Stomach (tissue), 4 donors: ENCODE measurements at regions not wholly inside any gene's neighbourhood (a gene's known extent, or its start where the extent isn't known, plus 50 kb on each side); places are given as distances from the start of the nearest gene placed in this dataset.

Source experiments
- CTCF ChIP-seq, 7 experiments: fragments of 450-650 bp in 4 of 7; fragments of 200-600 bp in 3 of 7; sonication (generic) in 3 of 7; IDR thresholded peaks; one replicate each; pipeline ENCODE4 v1.5.1; 2016 to 2019; ENCODE audit warnings: antibody characterized with exemption in 7 of 7, control low read depth in 2 of 7, mild to moderate bottlenecking in 1 of 7
- POLR2A ChIP-seq, 4 donors: fragments of 450-650 bp; IDR thresholded peaks; one replicate each; pipeline ENCODE4 v1.6.1; 2016; ENCODE audit warnings: antibody characterized with exemption in 4 of 4, control low read depth in 2 of 4, mild to moderate bottlenecking in 1 of 4, moderate library complexity in 1 of 4

GRCh38 chr5:5585751-5586341, 163.4 kb downstream of the ICE1 start:
- TF ChIP-seq POLR2A (IDR thresholded peaks at IDR 0.05) (no peak), CTCF (IDR thresholded peaks at IDR 0.05) (no peak)
